SW480 (cell line): ENCODE measurements at regions not wholly inside any gene's neighbourhood (a gene's known extent, or its start where the extent isn't known, plus 50 kb on each side); places are given as distances from the start of the nearest gene placed in this dataset.

Experiments used
- DNase-seq: peaks from one replicate; pipeline ENCODE4 v3.0.0-alpha.2; 2016; ENCODE audit warnings: low spot score

DNA sequence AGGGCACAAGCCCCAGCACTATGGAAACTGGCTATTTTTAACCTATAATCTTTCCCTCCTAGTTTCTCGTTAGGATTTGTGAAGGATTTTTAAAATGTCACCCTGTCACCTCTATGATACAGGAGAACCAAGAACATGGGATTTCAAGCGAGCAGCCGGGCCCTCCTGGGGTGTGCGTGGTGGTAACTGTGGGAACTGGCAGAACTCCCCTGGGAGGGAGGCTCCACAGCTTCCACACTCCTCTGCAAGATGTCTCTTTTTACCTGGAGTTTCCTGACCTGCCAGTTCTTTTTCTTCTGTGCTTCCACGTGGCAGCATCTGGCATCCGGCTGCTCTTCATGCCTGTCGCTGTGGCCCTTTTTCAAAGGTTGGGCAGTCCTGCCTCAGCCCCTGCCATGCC is 386.3 kb upstream of the MYT1L start:
- no peak for DNase-seq

DNA sequence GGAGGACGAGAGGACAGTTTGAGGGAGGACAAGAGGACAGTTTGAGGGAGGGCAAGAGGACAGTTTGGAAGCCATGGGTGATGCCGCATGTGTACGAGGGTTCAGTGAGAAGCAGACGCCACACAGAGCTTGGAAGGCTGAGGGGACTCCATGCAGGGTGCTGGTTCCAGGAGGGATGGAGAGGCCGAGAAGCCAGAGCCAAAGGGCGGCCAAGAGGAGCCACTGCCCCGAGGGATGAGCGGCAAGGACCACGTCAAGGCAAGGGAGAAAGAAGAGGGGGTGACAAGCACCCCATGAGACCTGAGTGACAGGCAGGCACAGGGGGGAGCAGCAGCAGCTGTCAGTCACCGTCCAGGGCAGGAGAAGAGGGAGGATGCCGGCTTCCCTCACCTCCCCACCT is 385.7 kb upstream of the MYT1L start:
- DNase-seq, result no peak

DNA sequence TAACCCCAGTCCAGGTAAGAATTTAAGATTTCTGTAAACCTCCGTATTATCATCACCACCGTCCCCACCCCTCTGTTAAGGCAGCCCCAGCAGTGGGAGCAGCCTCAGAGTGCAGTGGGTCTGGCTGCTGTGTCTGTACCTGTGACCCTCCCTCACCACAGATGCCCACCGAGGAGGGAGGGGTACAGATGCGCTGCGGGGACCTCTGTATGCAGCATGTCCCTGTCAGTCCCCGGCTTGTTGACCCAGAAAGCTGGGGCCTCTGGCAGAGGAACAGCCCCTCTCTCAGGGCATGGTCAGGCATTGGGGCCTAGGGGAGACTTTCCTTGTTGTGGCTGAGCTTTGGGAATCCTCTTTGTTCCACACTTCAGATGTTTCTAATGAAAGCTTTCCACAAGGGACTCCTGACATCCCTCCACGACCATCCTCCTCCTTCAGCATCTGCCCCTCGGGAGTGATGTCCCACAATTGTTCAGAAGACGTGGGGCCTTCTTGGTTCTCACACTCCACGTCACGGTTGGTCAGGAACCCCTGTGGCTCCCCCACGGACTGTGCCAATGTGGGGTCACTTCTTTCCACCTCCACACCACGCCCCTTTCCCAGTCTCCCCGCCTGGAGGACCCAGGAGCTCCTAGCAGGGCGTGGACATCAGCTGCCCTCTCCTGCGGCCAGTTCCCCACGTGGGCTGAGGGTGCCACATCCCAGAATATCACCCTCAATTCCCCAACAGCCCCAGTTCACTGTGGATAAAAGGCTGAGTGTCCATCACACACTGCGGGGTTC is 384.2 kb upstream of the MYT1L start:
- no peak for DNase-seq

DNA sequence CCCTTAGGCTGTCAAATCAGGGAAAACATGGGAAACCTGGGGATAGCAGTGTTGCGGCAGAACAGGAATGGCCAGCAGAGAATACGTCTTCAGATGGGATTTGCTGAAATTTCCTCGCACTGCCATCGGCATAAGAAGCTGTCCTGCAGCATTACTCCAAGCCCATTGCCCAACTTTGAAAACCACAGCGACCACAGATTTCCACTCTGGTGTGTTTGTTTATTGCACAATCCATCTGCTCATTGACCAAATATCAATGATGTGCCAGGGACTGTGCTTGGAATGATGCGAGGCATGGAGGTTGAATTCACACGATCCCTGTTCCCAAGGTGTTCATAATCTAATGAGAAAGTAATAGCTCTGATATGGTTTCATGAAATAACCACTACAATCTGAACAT is 383.3 kb upstream of the MYT1L start:
- DNase-seq, result no peak

DNA sequence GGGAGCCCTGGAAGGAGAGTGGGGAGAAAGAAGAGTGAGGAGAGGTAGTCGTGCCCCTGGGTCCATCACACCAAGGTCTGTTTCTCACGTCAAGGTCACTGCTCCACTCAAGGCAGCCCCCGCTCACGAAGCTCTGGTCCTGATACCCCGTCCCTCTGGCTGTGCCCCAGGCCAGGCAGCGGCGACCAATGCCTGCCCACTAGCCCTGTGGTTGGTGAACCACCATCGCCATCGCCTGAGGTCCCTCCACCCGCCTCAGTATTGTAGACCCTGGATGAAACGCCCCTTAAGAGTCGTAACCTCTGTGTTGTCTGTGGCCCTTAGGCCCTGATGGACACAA is 378.3 kb upstream of the MYT1L start:
- no peak for DNase-seq

DNA sequence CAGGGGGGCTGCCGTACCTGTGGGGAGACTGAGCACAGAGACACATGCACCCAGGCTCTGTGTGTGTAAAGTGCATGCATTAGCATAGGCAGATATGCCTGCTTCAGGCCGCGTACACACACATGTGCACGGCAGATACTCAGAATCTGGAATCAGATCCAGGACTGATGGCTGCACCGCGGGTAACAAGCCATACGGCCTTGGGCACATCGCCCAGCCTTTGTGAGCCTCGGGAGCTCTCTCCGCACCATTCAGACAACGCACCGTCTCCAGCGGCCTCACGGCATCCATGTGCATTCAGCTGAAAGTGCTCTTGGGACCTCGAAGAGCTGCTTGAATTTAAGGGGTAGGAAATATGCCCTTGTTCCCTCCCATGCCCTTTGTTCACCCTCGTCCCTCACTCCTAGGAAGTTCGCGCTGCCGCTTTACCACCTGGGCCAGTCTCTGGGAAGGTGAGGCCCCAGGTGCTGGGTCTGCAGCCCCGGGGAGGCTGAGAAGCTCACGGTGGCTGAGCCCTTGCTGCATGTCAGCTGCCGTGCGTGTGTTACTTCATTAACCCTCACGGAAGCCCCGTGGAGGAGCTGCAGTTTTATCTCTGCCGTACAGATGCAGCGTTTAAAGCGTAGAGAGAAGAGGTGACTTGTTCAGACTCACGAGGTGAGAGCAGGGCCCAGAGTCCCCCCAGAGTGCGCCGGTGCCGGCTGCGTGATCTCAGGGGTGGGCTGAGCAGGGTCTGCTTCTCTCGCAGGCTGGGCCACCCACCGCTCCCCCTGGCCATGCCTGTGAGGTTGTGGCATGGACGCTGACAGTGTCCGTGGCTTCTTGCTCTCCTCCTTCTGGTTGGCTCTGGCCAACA is 377.7 kb upstream of the MYT1L start:
- no peak for DNase-seq

DNA sequence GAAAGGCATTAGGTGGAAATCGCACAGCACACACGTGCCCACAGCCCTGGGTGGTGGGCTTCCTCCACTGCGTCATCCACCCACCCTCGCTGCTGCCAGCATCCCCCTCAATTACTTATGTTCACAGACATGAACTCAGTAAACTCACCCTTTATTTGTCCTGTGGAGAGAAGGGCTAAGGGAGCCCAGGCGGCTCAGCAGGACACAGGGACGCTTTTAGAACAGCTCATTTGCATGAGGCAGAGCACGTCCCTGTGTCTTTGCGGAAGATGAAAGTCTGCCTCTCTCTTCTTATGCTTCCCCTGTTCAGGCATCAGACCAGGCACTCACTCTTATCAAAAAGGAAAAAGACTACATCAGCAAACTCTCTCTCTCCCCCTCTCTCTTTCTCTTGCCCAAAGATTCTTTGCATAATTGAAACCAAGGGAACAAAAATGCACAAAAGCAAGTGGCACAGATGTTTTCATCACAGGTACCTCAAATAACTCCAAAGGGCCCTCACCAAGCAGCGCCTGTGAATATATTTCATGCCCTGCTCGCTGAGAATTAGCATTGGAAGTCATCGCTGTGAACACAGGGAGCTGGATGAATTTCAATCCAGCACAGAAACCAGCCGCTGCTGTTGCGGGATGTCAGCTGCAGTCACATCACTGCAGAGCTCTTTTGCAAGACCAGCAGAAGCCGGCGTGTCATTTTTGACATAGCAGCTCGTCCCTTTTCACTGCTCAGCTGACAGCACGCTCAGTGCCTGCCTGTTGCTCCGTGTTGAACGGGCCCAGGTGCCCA is 376.3 kb upstream of the MYT1L start:
- DNase-seq, result no peak

DNA sequence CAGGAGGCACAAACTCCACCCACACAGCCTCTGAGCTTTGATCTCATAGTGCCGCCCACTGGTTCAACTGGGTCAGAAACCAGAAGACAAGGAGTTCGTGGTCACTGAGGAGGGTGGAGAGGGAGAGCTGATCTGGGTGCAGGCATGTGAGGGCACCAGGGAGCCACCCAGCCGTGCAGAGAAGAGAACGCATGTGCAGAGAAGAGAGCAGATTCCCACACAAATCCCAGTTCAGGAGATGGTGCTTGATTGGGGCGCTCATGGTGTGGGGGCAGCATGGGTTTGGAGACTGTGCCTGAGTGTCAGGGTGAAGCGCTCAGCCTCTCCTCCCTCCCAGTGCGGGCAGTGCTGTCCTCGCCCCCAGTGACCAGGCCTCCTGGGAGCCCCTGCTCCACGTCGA is 375.2 kb upstream of the MYT1L start:
- DNase-seq, result no peak

DNA sequence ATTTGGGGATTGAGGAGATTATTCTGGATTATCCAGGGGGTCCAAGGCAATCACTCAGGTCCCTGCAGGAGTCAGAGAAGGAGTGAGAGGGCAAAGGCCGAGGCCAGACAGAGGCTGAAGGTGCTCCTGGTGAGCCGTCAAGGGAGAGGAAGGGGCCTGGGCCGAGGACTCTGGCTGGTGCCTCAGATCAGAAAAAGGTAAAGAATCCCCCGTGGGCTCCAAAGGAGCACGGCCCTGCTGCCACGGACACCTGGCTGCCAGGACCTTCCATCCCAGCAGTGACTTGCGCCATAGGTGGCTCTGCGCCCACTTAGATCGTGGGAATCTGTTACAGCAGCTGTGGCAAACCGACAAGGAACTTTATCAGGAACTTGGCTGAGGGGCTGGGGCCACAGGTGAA is 374.8 kb upstream of the MYT1L start:
- DNase-seq, result no peak

DNA sequence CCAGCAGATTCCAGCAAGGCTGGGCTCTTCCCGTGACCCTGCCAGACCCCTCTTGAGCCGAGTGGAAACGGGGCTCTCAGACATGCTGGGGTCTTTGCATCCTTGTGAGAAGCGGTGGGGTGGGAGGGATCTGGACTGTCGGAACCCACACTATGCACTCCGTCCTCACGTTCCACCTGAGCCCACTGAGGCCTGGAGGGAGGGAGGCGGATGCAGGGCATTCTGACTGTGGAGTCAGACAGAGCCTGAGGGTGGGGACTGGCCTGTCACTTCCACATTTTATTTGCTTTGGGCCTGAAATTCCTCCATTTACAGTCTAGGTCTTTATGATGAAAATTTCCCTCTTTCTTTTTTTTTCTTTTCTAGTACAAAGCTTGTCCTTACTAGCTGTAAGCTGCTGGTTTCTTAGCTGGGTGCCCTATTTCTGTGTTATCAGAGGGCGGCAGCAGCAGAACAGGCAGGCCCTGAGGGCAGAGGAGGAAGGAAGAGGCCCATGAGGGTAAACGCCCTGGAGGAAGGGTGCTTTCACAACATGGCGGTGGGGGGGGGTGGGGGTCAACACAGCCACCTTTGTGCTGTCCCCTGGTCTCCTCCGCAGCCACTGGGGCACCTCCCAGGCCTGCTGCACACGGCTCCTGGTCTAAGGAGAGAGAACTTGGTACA is 373.5 kb upstream of the MYT1L start:
- no peak for DNase-seq

DNA sequence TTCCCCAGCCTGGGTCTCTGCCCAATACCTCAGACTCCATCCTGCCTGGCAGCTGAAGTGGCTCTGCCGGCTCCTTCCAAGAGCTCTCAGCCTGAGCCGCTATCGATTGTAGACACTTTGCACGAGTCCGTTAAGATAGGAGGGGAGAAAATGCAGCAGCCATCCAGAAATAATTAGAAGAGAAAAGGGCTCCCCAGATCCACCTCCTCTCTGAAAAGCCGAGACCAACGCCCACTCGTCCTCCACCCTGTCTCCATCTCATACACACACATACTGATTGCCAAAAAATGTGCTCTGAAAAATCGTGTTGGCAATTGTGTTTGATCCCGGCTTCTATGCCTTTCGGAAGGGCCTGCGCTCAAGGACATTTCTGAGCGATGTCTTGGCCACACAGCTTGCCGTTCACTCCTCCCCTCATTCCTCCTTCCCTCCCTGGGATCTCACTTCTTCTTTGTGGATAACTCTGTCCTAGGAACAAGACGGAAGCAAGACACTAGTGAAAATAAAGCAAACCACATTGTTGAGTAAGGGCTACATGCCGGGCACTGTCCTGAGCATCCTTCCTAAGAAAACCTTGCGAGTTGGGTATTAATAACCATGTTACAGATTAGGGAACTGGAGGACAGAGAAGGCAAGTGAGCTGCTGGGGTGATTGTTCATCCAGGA is 372.8 kb upstream of the MYT1L start:
- no peak for DNase-seq

DNA sequence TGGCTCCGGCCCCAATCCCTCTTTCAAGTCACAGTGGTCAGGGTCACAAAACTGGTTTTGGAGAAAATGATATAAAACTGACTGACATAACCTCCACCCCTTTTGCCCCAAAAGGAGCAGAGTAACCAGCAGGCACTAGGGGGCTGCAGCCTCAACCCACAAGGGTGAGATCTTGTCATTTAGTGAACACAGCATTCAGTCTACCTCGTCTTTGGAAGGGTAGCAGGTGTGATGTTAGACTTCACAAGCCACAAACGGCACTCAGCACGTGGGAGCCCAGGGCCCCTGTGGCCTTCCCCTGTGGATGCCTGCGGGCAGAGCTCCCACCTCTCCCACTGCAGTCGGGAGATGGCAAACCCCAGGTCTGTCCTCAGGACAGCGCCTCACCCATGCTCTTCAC is 372.1 kb upstream of the MYT1L start:
- DNase-seq, result no peak

DNA sequence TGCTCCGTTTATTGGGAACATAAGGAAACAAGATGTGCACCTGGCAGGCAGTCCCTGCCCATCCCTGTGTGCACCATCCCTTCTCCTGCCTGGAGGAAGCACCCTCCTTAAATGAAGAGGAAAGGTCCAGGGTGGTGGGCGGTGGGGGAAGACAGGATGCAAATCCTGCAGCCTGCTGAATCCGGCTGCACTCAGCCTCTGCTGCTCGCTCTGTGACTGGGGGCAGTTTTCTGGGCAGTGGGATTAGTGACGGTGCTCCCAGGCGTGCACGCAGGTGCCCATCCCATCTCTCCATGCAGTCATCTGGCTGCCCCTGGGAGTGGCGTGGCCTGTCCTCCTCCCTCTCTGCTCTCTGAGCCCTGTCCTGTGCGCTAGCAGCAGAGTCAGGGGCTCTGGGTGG is 371.3 kb upstream of the MYT1L start:
- DNase-seq, result no peak

DNA sequence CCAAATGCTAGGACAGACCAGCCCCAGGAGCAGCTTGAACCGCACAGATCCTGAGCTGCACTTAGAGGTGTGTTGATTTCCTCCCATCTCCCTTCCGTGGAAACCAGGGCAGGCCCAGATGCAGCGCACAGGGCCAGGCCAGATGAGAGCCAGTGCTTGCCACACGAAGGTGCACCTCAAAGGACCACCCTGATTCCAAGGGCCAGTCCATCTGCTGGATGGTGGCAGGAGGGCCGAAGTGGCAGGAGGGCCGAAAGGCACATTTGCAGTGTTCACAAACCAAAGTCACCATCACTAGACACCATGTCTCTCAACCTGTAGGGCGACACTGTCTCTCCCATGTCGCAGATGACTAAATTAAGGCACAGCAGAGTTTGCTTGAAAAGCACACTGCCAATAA is 370.7 kb upstream of the MYT1L start:
- DNase-seq, result no peak

DNA sequence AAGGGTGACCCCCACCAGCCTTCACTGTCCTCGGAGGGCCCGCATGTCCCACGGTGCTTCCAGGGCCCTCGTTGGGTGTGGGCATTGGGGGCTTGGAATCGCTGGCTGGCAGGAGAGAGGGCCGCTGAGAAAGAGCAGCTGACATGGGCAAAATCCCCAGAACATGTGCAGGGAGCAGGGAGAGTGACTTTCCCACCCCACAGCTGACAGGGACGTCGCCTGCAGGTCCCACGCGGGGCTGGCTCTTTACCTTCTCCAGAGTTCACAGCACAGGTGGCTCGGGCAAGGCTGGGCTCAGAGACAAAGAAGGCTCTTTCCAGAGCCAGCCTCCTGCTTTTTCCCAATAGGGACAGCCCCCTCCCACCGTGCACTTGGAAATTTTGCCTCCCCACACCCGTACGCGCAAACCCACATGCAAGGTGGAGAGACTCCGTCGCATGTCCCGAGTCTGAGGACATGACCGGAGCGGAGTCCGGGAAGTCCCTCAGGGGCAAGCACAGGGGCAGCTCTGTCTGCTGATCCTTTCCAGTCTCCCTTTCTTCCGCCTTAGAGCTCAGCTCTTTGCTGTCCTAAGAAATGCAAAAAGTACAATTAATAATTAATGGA is 370.2 kb upstream of the MYT1L start:
- no peak for DNase-seq

DNA sequence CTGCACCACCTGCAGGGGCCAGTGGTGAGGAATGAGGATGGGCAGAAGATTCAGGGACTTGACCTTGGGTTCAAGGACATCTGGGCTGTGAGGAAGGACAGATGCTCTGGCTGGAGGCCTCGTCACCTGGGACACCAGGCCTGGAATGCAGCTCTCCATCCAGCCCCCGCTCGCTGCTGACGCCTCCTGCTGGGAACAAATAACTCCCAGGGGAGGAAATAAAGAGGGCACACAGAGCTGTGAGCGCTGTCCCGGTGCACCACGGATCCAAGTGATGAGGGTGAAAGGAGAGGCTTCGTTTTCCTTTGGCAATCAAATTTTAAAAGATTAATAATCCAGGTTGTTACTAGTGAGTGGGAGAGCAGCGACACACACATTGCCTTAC is 368.0 kb upstream of the MYT1L start:
- no peak for DNase-seq

DNA sequence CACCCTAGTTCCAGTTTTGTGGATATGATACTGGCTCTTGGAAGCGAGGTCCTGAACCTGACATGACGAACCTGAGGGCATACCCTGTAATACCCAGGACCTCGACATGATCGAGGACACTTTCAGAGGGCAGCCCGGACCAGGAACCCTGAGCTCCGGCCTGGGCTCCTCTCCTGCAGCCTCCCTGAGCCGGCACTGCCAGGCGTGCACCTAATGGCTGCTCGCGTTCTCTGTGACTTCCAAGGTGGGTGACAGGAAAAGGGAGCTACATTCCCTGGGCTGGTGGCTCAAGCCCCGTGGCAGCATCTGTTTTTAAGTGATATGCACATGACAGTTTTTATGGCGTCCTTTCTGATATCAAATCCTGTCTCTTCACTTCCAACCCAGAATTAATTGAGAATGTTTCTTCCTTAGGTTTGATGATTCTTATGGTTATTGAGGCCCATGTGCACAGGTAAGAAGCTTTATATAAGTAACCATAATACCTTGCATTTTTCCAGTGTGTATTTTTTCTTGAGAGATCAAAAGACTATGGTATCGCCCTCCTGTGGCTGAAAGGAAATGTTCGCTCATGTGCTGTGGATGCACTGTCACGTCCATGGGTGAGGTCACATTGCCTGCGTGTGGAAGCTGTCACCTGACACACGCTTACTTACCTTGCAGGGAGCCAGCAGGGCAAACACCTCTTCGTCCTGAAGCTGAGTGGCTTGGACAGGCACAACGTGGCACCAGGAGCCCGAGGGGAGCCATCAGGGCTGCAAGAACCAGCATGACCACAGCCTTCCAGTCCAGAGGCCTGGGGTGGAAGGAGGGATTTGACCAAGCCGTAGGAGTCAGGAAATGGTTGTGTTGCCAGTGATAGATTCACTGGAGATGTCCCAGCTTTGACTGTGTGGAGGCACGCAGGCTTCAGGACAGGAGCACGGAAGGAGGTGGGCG is 367.4 kb upstream of the MYT1L start:
- DNase-seq, result peak; percentile 43

DNA sequence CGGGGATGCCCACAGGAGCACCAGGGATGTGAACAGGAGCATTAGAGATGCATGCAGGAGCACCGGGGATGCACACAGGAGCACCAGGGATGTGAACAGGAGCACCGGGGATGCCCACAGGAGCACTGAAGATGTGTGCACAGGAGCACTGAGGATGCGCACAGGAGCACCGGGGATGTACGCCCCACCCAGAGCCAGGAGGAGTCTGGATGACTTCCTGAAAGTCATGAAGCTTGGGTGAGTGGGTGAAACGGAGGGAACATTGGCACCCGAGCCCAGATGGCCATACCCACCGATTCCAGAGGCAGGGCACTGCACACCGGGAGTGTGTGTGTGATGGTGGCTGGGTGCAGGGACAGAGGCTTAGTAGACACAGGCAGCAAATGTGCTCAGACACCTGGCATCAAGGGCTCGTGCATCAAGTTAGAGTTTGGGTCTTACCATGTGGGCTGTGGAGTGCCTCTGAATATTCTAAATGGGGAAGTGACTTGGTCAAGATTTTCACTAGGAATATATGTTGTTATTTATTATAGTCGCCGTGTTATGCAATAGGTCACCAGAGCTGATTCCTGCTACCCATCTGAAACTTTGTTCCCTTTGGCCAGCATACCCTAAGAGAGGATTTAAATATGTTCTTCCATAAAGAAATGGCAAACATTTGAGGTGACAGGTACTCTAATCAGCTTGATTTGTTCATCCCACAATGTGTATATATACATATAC is 365.8 kb upstream of the MYT1L start:
- no peak for DNase-seq

DNA sequence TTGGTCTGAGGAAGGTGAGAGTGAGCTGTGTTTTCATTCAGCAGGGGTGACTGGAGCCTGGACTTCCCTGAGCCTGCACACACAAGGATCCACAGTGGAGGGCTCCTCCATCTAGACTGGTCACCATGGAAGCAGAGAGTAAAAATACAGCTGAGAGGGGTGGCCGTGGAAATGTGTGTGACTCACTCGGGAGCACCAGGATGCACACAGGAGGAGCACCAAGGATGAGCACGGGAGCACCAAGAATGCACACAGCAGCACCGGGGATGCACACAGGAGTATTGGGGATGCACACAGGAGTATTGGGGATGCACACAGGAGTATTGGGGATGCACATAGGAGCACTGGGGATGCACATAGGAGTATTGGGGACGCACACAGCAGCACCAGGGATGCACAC is 365.2 kb upstream of the MYT1L start:
- DNase-seq, result no peak

DNA sequence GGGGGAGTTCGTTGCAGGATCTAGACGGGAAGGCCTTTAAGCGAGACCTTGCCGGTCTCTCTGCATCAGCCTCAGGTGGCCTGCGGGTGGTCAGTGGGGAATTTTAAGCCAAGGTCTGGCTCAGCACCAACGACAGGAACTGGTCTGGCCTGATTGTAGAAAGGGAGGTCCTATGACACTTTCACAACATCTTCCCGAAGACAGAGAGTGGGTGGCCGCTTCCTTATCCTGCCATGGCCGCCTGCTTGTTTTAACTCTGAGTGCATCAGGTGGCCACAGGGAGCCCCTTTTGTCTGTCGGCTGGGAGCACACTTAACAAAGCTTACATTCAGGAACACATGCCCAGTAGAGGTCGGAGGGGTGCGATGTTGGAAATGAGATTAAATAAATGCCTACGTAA is 363.7 kb upstream of the MYT1L start:
- no peak for DNase-seq
